ENCODE measurements at regions not wholly inside any gene's neighbourhood (a gene's known extent, or its start where the extent isn't known, plus 50 kb on each side); places are given as distances from the start of the nearest gene placed in this dataset.

DNA sequence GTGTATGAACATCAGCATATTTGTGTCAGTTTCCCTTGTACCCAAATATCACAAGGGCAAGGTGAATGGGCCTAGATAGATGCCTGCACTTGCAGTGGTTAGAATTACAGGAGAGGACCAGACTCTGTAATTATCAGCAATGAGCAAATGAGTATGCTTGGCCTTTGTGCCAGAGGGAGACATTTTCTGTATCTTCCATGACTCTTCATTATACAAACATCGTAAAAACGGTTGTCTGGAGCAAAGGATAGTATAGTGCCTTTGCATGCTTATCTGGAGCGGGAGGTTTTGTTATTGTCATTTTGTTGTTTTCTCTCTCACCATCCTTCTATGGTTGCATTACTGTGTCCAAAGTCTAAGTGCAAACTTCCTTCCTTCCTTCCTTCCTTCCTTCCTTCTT is 1568.5 kb upstream of the NUDT12 start:
- in situ Hi-C loops (cut with MboI; ENCODE audit: low sequenced_read_pairs) (no loop called here), dilution Hi-C loops (cut with HindIII; ENCODE audit: low sequenced_read_pairs, unreplicated experiment) (no loop called here), intact Hi-C loops (cut with micrococcal nuclease) (no loop called here)
- Histone ChIP-seq H3K9me3 (ENCODE audit: control insufficient read depth, insufficient read depth, low read length) (peaks cover 6% of the 10 kb centered on the region; the same call in 1 of the 2 replicates), H2BK20ac (ENCODE audit: low read depth, low read length) (no peak overlapping the region), H3K79me1 (ENCODE audit: low read depth in 1 of 2, low read length in 2 of 2) (no peaks in the 10 kb centered on the region), H3K18ac (ENCODE audit: low read depth, low read length) (no peak overlapping the region), H2BK15ac (ENCODE audit: low read depth, low read length) (no peak overlapping the region), H3K4me1 (ENCODE audit: control insufficient read depth, insufficient read depth, low read length) (no peaks in the 10 kb centered on the region), H4K5ac (ENCODE audit: low read depth, low read length) (no peak overlapping the region), H3K27me3 (ENCODE audit: control insufficient read depth, insufficient read depth, low read length) (no peaks in the 10 kb centered on the region), H2BK120ac (ENCODE audit: low read depth, low read length) (no peak overlapping the region), H3K4me2 (ENCODE audit: low read depth, low read length) (no peak overlapping the region), H2AK5ac (ENCODE audit: low read depth, low read length) (no peak overlapping the region), H3K27ac (ENCODE audit: insufficient read depth, low read length) (no peak overlapping the region), H3K56ac (ENCODE audit: extremely low read depth, insufficient read depth, low read length) (no peak overlapping the region), H3K36me3 (ENCODE audit: control insufficient read depth, insufficient read depth, low read length) (no peaks in the 10 kb centered on the region), H3K9me1 (ENCODE audit: insufficient read depth, low read length) (no peaks in the 10 kb centered on the region), H4K91ac (ENCODE audit: insufficient read depth, low read depth, low read length) (no peak overlapping the region), H3K14ac (replicated peaks; ENCODE audit: low read depth, low read length) (no peak overlapping the region), H3K4ac (ENCODE audit: low read depth, low read length) (no peak overlapping the region), H3K4me3 (ENCODE audit: insufficient read depth, low read depth, low read length) (no peak overlapping the region), H3K9ac (ENCODE audit: low read depth, low read length) (no peak overlapping the region), H4K20me1 (ENCODE audit: insufficient read depth, low read length) (no peaks in the 10 kb centered on the region), H4K8ac (ENCODE audit: low read depth in 2 of 2, low read length in 2 of 2) (no peak overlapping the region), H2AFZ (replicated peaks; ENCODE audit: low read length, poor library complexity) (no peak overlapping the region), H2AK9ac (replicated peaks; ENCODE audit: low read depth, low read length, poor library complexity) (no peak overlapping the region), H3K23ac (ENCODE audit: low read depth, low read length) (no peak overlapping the region), H2BK5ac (ENCODE audit: low read depth, low read length, poor library complexity, severe bottlenecking) (no peak overlapping the region)
- no TSS peak for BruUV-seq (replicated peaks)
- no CpG with 5 or more reads among the region's 3 CpGs for WGBS, 2 experiments (ENCODE audit: extremely low coverage in 2 of 2, insufficient read length in 1 of 2)
- POLR2A ChIA-PET (ENCODE audit: unreplicated experiment) = no interaction called here
- no peak for DNase-seq
- CTCF ChIA-PET = no interaction called here
- no peak for ATAC-seq (ENCODE audit: low read depth)
- TF ChIP-seq CHD1 (IDR thresholded peaks at IDR 0.05; ENCODE audit: low read depth, low read length) (no peak), BHLHE40 (IDR thresholded peaks at IDR 0.05; ENCODE audit: low read depth, low read length) (no peak), USF2 (IDR thresholded peaks at IDR 0.05; ENCODE audit: low read depth, low read length) (no peak), CEBPB (IDR thresholded peaks at IDR 0.05; ENCODE audit: low read depth, low read length) (no peak)

Measured in IMR-90 (cell line).